AML-193 (cell line): ENCODE measurements at regions not wholly inside any gene's neighbourhood (a gene's known extent, or its start where the extent isn't known, plus 50 kb on each side); places are given as distances from the start of the nearest gene placed in this dataset.

Experiments used
- DNase-seq, 2 experiments: peaks; one replicate each; lab custom pipeline; 2025; lab: John Stamatoyannopoulos, UW

DNA sequence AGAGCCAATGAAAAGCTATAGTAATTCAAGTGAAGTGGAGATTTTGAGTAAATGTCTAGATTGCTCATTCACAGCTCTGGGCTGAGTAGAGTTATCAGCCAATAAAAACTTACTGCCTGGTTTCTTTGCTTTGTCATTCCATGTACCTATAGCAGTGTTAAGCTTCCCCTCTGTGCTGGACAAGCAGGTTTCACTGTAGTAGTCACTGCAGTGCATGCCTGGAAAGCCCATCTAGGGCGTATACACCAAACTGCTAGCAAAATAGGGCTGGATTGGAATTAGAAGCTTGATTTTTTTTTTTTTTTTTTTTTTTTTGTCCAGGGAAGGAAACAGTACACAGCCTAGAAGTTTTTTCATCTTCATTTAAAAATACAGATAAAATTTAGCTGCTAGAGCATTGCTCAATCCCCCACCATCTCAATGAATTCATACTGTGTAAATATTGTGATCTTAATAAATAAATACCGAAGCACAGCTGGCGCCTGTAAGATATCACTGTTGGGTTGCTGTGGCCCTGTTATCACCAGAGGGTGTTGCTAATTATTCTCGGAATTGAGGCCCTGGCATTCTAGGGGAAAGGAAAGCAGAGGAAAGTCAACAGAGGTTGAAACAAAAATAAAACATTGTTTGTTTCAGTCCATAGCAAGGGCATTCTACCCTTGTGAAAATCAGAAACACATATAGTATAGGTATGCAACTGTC, 968.5 kb upstream of the GJE1 start:
- DNase-seq = no peak

- DNase-seq = no peak
These were observed 969.6 kb upstream of the GJE1 start for GRCh38 chr6:141163107-141163506.

DNA sequence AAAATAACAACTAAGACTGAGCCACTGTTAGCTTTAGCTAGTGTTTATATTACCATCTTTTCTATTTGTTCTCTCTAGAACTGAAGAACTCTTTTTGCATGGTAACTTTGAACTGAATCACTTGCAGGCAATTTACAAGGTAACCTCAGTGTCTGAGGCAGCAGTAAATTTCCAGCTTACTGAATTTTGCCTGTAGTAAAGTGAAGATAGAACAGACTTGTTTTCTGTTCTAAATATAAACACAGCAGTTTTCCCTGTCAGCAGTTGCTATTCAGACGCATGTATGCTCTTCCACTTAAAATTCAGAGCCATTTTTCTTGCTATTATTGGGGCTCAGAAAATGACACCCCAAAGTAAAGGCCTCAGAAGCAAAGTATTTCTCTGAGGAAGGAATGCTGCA, 974.0 kb upstream of the GJE1 start:
- DNase-seq = no peak

DNA sequence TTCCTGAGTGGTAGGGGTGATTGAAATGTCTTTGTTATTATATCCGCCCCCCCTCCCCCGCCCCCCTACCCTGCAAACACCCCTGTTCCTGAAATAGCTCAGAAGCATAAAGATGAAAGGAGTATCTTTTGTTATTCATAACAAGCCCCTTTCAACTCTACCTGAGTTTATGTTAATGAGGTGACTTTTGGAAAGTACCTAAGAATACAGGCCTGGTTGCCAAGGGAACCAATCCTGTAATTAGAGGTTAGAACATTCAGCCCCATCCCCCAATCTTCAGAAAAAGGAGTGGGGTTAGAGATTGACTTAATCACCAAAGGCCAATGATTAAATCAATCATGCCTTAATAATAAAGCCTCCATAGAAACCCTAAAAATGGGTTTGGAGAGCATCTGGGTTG, 979.2 kb upstream of the GJE1 start:
- DNase-seq = no peak

GRCh38 chr6:141152951-141153350, 979.8 kb upstream of the GJE1 start:
- no peak for DNase-seq

DNA sequence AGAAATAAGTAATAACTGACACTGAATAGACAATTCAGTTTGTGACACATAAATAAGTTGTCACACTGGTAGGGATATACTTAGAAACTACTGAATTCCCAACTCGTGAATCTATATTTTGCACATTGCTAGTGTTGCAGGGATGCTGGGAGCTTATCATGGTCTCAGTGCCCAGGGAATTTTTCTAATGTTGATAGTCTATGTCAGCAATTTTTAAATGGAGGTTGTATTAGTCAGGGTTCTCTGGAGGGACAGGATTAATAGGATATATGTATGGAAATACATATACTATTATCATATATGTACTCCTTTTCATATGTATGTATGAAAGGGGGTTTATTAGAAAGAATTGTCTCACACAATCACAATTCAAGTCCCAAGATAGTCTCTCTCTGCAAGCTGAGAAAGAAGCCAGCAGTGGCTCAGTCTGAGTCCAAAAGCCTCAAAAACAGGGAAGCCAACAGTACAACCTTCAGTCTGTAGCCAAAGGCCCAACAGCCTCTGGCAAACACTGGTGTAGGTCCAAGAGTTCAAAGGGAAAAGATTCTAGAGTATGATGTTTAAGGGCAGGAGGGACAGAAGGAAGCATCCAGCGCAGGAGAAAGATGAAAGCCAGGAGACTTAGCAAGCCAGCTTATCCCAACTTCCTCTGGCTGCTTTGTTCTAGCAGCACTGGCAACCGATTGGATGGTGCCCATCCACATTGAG, 980.9 kb upstream of the GJE1 start:
- DNase-seq = no peak

- no peak for DNase-seq
These were observed 990.9 kb upstream of the GJE1 start for GRCh38 chr6:141141870-141142269.

- DNase-seq = no peak
These were observed 991.8 kb upstream of the GJE1 start for GRCh38 chr6:141140905-141141304.

GRCh38 chr6:141139461-141139860, 993.3 kb upstream of the GJE1 start:
- DNase-seq = no peak

DNA sequence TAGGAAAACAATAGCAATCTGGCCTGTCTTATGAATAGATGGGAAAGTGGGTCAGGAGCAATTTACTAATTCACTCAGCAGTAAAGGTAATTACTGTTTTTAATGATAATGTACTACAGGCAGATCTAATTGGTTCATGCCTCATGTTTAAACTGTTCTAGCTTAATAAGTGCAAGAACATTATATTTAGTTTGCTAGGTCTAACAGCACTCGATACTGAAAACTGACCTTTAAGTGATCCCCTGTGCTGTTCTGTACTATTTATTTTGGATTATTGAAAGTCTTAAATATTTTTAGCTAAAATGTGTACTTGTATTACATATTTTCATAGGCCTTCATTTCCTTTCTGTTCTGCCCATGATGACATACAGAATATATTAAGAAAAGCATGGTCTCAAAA, 998.0 kb upstream of the GJE1 start:
- no peak for DNase-seq

DNA sequence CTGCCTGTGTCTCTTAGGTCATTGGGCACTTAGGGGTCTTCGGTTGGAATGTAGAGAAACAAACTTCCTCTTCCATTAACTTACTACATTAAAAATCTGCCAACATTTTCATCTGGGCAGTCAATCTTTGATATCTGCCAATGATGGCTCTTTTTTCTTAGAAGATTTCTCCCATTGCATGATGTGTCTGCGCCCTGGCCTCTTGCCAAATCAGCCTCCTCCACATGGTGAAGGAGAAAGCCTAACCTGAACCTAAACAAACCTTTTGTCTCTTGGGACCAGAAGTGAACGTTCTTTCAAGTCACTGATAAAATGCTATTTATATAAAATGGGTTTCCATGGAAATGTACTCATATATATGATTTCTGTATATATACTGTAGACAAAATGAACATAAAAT, 998.9 kb upstream of the GJE1 start:
- DNase-seq = no peak

DNA sequence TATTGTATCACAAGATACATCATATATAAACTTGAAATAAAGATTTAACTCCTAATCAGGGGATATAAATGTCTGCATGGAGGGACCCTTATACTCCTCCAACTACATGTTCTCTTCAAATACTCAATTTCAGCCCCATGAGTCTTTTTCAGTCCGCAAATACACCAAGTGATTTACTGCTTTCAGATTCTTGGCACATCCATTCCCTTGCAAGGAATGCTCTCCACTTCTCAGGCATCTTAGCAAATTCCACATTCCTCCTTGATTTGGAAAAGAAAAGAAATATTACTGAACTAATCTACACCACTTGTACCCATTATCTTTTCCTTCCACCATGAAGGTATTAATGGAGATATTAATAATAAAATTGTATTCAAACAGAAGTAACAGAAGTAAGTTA, 999.4 kb upstream of the GJE1 start:
- no peak for DNase-seq

GRCh38 chr6:141131616-141132015, 1001.1 kb upstream of the GJE1 start:
- no peak for DNase-seq

- no peak for DNase-seq
These were observed 1009.2 kb upstream of the GJE1 start for GRCh38 chr6:141123497-141123896.

- DNase-seq = no peak
These were observed 1009.7 kb upstream of the GJE1 start for GRCh38 chr6:141123049-141123448.

GRCh38 chr6:141118991-141119390, 1013.7 kb upstream of the GJE1 start:
- DNase-seq = no peak

- no peak for DNase-seq
These were observed 1014.9 kb upstream of the GJE1 start for GRCh38 chr6:141117874-141118273.

DNA sequence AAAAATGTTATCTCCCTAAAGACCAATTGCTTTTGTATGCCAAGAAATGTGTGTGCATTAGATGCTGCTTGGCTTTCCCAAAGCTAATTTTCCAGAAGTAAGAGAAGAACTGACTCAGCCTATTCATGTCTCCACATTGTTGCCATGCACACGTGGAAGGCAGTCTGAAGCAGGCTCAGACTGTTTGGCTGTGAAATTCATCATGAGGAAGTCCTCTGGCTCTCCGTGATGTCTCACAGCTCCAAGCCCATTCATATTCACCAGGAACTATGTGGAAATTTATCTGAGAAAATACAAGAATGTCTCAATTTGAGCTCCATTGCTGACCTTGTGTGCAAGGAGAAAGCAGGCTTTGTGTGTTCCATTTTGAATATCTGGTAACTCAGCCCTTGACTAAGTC, 1022.2 kb upstream of the GJE1 start:
- DNase-seq = no peak

DNA sequence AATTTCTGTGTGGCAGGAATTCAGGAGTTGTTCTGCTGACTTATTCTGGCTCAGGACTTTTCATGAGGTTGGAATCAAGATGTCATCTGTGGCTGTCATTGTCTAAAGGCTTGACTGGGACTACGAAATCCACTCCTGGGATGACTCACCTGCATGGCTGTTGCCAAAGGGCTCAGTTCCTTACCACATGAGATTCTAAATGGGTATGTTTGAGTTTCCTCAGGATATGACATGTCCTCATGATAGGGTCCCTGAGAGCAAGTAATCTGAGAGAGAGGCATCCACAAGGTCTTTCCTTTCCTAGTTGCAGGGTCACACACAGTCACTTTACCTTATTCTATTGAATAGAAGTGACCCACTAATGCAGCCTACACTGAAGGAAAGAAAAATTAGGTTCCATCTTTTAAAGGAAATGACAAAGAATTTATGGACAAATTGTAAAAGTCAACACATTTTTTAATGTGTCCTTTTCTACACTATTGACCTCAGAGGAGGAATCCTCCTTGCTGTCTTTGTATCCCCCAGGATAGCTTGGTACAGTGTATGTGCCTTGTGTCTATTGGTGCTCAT, 1025.0 kb upstream of the GJE1 start:
- DNase-seq = no peak

- DNase-seq = no peak
These were observed 1027.2 kb upstream of the GJE1 start for GRCh38 chr6:141105481-141105880.

DNA sequence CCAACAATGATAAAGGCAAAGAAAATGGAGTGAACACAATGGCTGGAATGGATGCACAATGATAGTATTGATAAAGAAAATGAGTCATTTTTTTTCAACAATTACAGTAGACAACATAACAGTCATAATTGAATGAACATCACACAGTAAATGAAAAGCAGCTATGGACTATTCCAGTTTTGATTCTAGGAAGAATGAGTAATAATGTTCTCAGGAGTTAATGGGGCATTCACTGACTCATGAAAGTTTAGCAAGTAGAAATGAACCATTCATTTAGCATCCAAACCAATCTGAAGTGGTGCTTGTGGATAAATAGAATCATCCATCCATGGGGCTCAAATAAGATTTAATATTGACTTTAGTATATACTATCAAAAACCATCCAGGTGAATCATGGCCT, 1029.5 kb upstream of the GJE1 start:
- no peak for DNase-seq

GRCh38 chr6:141097471-141097870, 1035.3 kb upstream of the GJE1 start:
- DNase-seq = no peak

GRCh38 chr6:141095308-141095707, 1037.4 kb upstream of the GJE1 start:
- DNase-seq = no peak

- no peak for DNase-seq
These were observed 1044.6 kb upstream of the GJE1 start for GRCh38 chr6:141088171-141088570.
